Endothelial cell of umbilical vein (primary cell): ENCODE measurements at regions not wholly inside any gene's neighbourhood (a gene's known extent, or its start where the extent isn't known, plus 50 kb on each side); places are given as distances from the start of the nearest gene placed in this dataset.

Experiments used
- BruUV-seq: library from RNA; stranded (reverse); fragments of 400-500 nt; replicated peaks from 2 replicates; lab custom pipeline; 2021; lab: Mats Ljungman, UMichigan
- CTCF ChIA-PET: fragments of 300-600, 350-600 bp; sonication (Branson Sonifier 250); formaldehyde crosslinking; loops from one replicate; lab custom pipeline; 2021; ENCODE audit warnings: antibody characterized with exemption, inconsistent platforms; lab: Charles Lee
- POLR2A ChIA-PET: fragments of 300-600, 350-600 bp; sonication (Branson Sonifier 250); formaldehyde crosslinking; loops from one replicate; lab custom pipeline; 2021; ENCODE audit warnings: antibody characterized with exemption, inconsistent platforms; lab: Charles Lee
- DNase-seq: peaks from one replicate; pipeline ENCODE4 v3.0.0-alpha.2; 2011; ENCODE audit warnings: low read depth, low spot score
- FAIRE-seq: peaks from 2 replicates; lab custom pipeline; 2011; peaks lifted over from hg19 to GRCh38; lab: Jason Lieb, UNC
- H2AFZ ChIP-seq: 2 replicates; pipeline ENCODE4 v1.6.0; 2012; ENCODE audit warnings: low read depth, low read length, control low read depth, inconsistent platforms
- H3K27ac ChIP-seq: 2 replicates; pipeline ENCODE4 v1.5.1; 2011; ENCODE audit warnings: low read depth, mild to moderate bottlenecking, control low read depth, low read length, moderate library complexity; ENCODE audit not compliant: insufficient read depth
- H3K27me3 ChIP-seq, 2 experiments: 2 replicates each; pipeline versions ENCODE4 v1.6.0 to v1.6.1; 2011; ENCODE audit warnings: low read length in 2 of 2, mixed read lengths in 1 of 2; ENCODE audit not compliant: control insufficient read depth in 2 of 2, insufficient read depth in 2 of 2
- H3K36me3 ChIP-seq, 2 experiments: 2 replicates in 1 of 2; 3 replicates in 1 of 2; pipeline ENCODE4 v1.5.1; 2011; ENCODE audit warnings: low read length in 2 of 2, mild to moderate bottlenecking in 1 of 2, moderate library complexity in 1 of 2; ENCODE audit not compliant: control insufficient read depth in 2 of 2, insufficient read depth in 2 of 2; ENCODE audit errors: extremely low read depth in 1 of 2
- H3K4me1 ChIP-seq: 3 replicates; pipeline ENCODE4 v1.5.1; 2011; ENCODE audit warnings: mild to moderate bottlenecking, low read length; ENCODE audit not compliant: control insufficient read depth, insufficient read depth; ENCODE audit errors: extremely low read depth
- H3K4me2 ChIP-seq: 2 replicates; pipeline ENCODE4 v1.6.1; 2011; ENCODE audit warnings: low read length, control low read depth, mixed read lengths; ENCODE audit not compliant: insufficient read depth
- H3K4me3 ChIP-seq, 3 experiments: fragments of 200-600 bp in 1 of 3; sonication (generic), shearing (Covaris generic) in 1 of 3; replicated peaks in 1 of 3; 2 replicates each; pipeline ENCODE4 v1.5.1; 2011 to 2016; ENCODE audit warnings: control low read depth in 3 of 3, low read length in 3 of 3, mild to moderate bottlenecking in 2 of 3, inconsistent platforms in 1 of 3, low read depth in 1 of 3, moderate library complexity in 1 of 3; ENCODE audit not compliant: insufficient read depth in 1 of 3
- H3K79me2 ChIP-seq: 2 replicates; pipeline ENCODE4 v1.6.0; 2012; ENCODE audit warnings: low read length, inconsistent platforms; ENCODE audit not compliant: control insufficient read depth, insufficient read depth
- H3K9ac ChIP-seq: replicated peaks from 2 replicates; pipeline ENCODE3; 2011; ENCODE audit warnings: low read length, control low read depth; ENCODE audit not compliant: insufficient read depth; ENCODE audit errors: extremely low read depth
- H3K9me1 ChIP-seq: replicated peaks from 3 replicates; pipeline ENCODE4 v1.6.0; 2011; ENCODE audit warnings: mild to moderate bottlenecking, low read length; ENCODE audit not compliant: control insufficient read depth, insufficient read depth; ENCODE audit errors: extremely low read depth
- H3K9me3 ChIP-seq: replicated peaks from 2 replicates; pipeline ENCODE4 v1.5.1; 2012; ENCODE audit warnings: low read length, inconsistent platforms; ENCODE audit not compliant: control insufficient read depth, insufficient read depth
- H4K20me1 ChIP-seq: replicated peaks from 2 replicates; pipeline ENCODE3; 2011; ENCODE audit warnings: mild to moderate bottlenecking, low read length; ENCODE audit not compliant: control insufficient read depth, insufficient read depth; ENCODE audit errors: extremely low read depth
- EZH2 ChIP-seq: IDR thresholded peaks from 2 replicates; pipeline ENCODE4 v1.6.1; 2012; ENCODE audit warnings: borderline replicate concordance, low read depth, mild to moderate bottlenecking, moderate library complexity, low read length, inconsistent platforms; ENCODE audit not compliant: severe bottlenecking
- FOS ChIP-seq: IDR thresholded peaks from 2 replicates; pipeline ENCODE4 v1.6.1; 2011; ENCODE audit warnings: mild to moderate bottlenecking, low read length, moderate library complexity, borderline replicate concordance; ENCODE audit not compliant: insufficient read depth
- GATA2 ChIP-seq: IDR thresholded peaks from 2 replicates; pipeline ENCODE4 v1.7.0; 2011; ENCODE audit warnings: low read depth, mild to moderate bottlenecking, moderate library complexity, mixed read lengths, low read length; ENCODE audit not compliant: insufficient read length, insufficient read depth
- JUN ChIP-seq: IDR thresholded peaks from 2 replicates; pipeline ENCODE4 v1.6.1; 2011; ENCODE audit warnings: borderline replicate concordance, low read depth; ENCODE audit not compliant: insufficient read length, insufficient read depth
- MYC ChIP-seq: IDR thresholded peaks from one replicate; pipeline ENCODE4 v1.6.1; 2011; ENCODE audit warnings: mild to moderate bottlenecking, low read depth, low read length
- POLR2A ChIP-seq: IDR thresholded peaks from 2 replicates; pipeline ENCODE4 v1.6.1; 2012; ENCODE audit warnings: low read depth, mild to moderate bottlenecking, control low read depth, low read length
- POLR2AphosphoS5 ChIP-seq: IDR thresholded peaks from 2 replicates; pipeline ENCODE4 v1.6.1; 2012; ENCODE audit warnings: low read depth, mild to moderate bottlenecking, control low read depth, low read length, moderate library complexity; ENCODE audit not compliant: insufficient read depth
- dilution Hi-C: fragments of 300-500 bp; cut with MboI; formaldehyde crosslinking; loops from one replicate; pipeline ENCODE4 v1.15.0; 2019; ENCODE audit warnings: low sequenced_read_pairs; ENCODE audit not compliant: extremely low pct_ligation_motif_present
- intact Hi-C: fragments of 100-400 bp; cut with micrococcal nuclease; formaldehyde crosslinking; loops from one replicate; pipeline ENCODE4 v1.10.0; 2022
- TF ChIP-seq, protein P1 (sequence below), 2 donors: IDR thresholded peaks; 1 replicate in 1 of 2; 2 replicates in 1 of 2; pipeline ENCODE4 v1.5.1; 2011; ENCODE audit warnings: low read length in 2 of 2, mild to moderate bottlenecking in 2 of 2, moderate library complexity in 2 of 2, control low read depth in 1 of 2, inconsistent platforms in 1 of 2, low read depth in 1 of 2; ENCODE audit not compliant: insufficient read depth in 1 of 2; ENCODE audit errors: extremely low read depth in 1 of 2
- TF ChIP-seq, protein P2 (sequence below): IDR thresholded peaks from 2 replicates; pipeline ENCODE4 v1.6.1; 2011; ENCODE audit not compliant: insufficient read depth, insufficient read length

DNA sequence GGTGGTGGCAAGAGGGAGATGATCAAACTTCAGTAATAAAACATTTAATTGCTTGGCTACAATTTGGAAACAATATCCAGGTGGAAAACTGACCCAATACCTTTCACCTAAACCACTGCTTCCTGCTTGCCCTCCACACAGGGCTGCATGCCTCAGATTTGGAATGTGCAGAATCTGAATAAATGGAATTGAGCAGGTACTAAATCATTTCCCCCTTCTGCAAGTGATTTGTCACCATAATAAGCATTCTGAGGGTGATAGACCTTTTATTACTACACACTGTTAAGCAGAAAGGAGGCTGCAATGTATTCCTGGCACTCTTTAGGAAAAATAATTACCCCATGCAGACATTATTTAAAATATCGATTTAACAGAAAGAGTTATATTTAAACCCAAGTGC lies 291.8 kb downstream of the IDS start:
- DNase-seq (no peak), FAIRE-seq (no peak)
- intact Hi-C loops (no loop called here), dilution Hi-C loops (no loop called here)
- Histone ChIP-seq H3K36me3 (no peaks in the 10 kb centered on the region), H4K20me1 (no peaks in the 10 kb centered on the region), H3K9me1 (no peaks in the 10 kb centered on the region), H2AFZ (no peak overlapping the region), H3K9ac (no peak overlapping the region), H3K4me1 (no peaks in the 10 kb centered on the region), H3K4me3 (no peak overlapping the region), H3K27ac (no peak overlapping the region), H3K9me3 (no peaks in the 10 kb centered on the region), H3K4me2 (no peak overlapping the region), H3K79me2 (no peaks in the 10 kb centered on the region), H3K27me3 (no peaks in the 10 kb centered on the region)
- ChIA-PET POLR2A (no interaction called here), CTCF (no interaction called here)
- no TSS peak for BruUV-seq
- no peak for TF ChIP-seq POLR2A
- TF ChIP-seq POLR2AphosphoS5: no peak
- no peak for TF ChIP-seq EZH2
- TF ChIP-seq, protein P1, sequence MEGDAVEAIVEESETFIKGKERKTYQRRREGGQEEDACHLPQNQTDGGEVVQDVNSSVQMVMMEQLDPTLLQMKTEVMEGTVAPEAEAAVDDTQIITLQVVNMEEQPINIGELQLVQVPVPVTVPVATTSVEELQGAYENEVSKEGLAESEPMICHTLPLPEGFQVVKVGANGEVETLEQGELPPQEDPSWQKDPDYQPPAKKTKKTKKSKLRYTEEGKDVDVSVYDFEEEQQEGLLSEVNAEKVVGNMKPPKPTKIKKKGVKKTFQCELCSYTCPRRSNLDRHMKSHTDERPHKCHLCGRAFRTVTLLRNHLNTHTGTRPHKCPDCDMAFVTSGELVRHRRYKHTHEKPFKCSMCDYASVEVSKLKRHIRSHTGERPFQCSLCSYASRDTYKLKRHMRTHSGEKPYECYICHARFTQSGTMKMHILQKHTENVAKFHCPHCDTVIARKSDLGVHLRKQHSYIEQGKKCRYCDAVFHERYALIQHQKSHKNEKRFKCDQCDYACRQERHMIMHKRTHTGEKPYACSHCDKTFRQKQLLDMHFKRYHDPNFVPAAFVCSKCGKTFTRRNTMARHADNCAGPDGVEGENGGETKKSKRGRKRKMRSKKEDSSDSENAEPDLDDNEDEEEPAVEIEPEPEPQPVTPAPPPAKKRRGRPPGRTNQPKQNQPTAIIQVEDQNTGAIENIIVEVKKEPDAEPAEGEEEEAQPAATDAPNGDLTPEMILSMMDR (IDR thresholded peaks at IDR 0.05; ENCODE audit: extremely low read depth in 1 of 2, insufficient read depth in 1 of 2, low read depth in 1 of 2, low read length in 2 of 2): no peak

DNA sequence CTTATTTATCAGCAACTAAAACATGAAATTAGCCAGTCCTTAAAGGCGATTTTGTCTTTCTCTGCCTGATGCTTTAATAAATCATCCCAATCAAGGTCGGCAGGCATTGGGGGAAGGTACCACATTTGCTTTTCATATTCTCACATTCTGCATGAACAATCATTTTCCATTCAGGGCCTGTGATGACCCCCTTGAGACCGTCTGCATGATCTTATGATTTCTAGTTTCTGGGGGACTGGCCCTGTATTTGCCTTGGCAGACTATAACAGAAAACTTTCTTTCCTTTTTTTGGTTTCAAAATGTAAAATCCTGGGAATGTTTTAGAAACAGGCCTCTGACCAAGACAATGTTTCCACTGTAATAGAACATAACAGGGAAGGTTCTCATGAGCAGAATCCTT lies 296.8 kb downstream of the IDS start:
- H2AFZ ChIP-seq: no peak overlapping the region
- dilution Hi-C loops (no loop called here), intact Hi-C loops (no loop called here)
- H3K36me3 ChIP-seq: no peaks in the 10 kb centered on the region
- BruUV-seq: no TSS peak
- no peak for FAIRE-seq
- POLR2A ChIA-PET: no interaction called here
- CTCF ChIA-PET: no interaction called here
- no peak overlapping the region for H3K4me3 ChIP-seq
- H4K20me1 ChIP-seq: no peaks in the 10 kb centered on the region
- no peaks in the 10 kb centered on the region for H3K27me3 ChIP-seq
- H3K4me2 ChIP-seq: no peak overlapping the region
- no peaks in the 10 kb centered on the region for H3K4me1 ChIP-seq
- H3K79me2 ChIP-seq: no peaks in the 10 kb centered on the region
- no peak overlapping the region for H3K9ac ChIP-seq
- H3K9me3 ChIP-seq: no peaks in the 10 kb centered on the region
- H3K9me1 ChIP-seq: no peaks in the 10 kb centered on the region
- TF ChIP-seq POLR2A (no peak), MYC (no peak), FOS (no peak), JUN (no peak), GATA2 (no peak), EZH2 (no peak), POLR2AphosphoS5 (no peak)
- TF ChIP-seq, protein P1 (IDR thresholded peaks at IDR 0.05; ENCODE audit: extremely low read depth in 1 of 2, insufficient read depth in 1 of 2, low read depth in 1 of 2, low read length in 2 of 2): no peak
- TF ChIP-seq, protein P2, sequence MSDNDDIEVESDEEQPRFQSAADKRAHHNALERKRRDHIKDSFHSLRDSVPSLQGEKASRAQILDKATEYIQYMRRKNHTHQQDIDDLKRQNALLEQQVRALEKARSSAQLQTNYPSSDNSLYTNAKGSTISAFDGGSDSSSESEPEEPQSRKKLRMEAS: no peak
- H3K27ac ChIP-seq: no peak overlapping the region
- no peak for DNase-seq
